ENCODE measurements at regions not wholly inside any gene's neighbourhood (a gene's known extent, or its start where the extent isn't known, plus 50 kb on each side); places are given as distances from the start of the nearest gene placed in this dataset.

DNA sequence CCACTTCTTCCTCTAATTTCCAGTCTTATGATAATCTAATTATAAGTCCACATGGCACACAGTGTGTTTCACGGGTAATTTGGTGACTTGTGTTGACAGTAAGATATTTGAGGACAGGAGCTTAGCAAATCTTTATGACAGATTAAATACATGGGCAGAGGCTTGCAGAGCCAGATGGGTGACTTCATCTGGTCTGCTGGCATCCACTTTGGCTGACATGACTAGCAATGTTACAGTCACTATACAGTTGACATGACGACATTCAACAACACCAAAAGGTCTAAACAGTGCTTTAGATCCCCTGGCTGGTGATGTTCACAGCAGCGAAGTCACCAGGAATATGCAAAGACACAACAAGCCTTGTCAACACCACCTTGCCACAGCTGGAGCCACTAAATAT is 147.2 kb downstream of the ETS2 start:
- TF ChIP-seq, protein P1, sequence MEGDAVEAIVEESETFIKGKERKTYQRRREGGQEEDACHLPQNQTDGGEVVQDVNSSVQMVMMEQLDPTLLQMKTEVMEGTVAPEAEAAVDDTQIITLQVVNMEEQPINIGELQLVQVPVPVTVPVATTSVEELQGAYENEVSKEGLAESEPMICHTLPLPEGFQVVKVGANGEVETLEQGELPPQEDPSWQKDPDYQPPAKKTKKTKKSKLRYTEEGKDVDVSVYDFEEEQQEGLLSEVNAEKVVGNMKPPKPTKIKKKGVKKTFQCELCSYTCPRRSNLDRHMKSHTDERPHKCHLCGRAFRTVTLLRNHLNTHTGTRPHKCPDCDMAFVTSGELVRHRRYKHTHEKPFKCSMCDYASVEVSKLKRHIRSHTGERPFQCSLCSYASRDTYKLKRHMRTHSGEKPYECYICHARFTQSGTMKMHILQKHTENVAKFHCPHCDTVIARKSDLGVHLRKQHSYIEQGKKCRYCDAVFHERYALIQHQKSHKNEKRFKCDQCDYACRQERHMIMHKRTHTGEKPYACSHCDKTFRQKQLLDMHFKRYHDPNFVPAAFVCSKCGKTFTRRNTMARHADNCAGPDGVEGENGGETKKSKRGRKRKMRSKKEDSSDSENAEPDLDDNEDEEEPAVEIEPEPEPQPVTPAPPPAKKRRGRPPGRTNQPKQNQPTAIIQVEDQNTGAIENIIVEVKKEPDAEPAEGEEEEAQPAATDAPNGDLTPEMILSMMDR (IDR thresholded peaks at IDR 0.05): no peak
- no peak for TF ChIP-seq POLR2A (IDR thresholded peaks at IDR 0.05)
- H3K4me1 ChIP-seq: no peaks in the 10 kb centered on the region
- H3K27ac ChIP-seq: no peak overlapping the region
- intact Hi-C loops (cut with DNase I; ENCODE audit: low total_unique reads): no loop called here
- no peaks in the 10 kb centered on the region for H3K36me3 ChIP-seq (ENCODE audit: low read depth, missing control alignments)
- no peak for DNase-seq
- no peaks in the 10 kb centered on the region for H3K27me3 ChIP-seq
- WGBS, 2 donors: 64 to 89% methylated on average over 3 of the region's 3 CpGs
- no peaks in the 10 kb centered on the region for H3K9me3 ChIP-seq
- H3K4me3 ChIP-seq: no peak overlapping the region

DNA sequence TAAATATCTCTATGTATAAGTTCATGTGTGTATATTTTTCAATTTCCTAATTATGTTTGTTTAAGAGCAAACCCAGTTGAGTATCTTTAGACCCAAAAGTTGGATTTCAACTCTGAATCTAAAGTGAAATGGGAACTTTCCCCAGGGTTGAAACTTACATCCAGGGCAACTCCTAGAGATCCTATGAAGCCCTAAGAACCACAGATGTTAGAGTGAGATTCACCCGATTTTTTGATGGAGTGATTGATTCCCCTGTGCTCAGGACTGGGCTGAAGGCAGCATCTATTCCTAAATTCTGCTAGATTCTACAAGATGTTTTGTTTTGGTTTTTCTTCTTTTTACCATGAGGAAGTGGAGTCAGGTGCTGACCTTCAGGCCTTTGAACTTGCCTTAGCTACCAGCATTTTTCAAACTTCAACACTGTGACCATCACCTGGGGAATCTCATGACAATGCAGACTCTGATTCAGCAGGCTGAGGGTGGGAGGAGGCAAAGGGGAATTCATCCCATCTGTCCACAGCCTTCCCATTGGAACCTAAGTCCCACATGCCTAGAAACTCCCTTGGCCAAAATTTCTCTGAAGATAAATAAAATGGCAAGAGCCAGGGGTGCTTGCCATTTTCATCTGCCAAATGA is 145.5 kb downstream of the ETS2 start:
- Histone ChIP-seq H3K27ac (no peak overlapping the region), H3K36me3 (ENCODE audit: low read depth, missing control alignments) (no peaks in the 10 kb centered on the region), H3K27me3 (no peaks in the 10 kb centered on the region), H3K9me3 (no peaks in the 10 kb centered on the region), H3K4me1 (no peaks in the 10 kb centered on the region), H3K4me3 (no peak overlapping the region)
- TF ChIP-seq POLR2A (IDR thresholded peaks at IDR 0.05): no peak
- TF ChIP-seq, protein P1 (IDR thresholded peaks at IDR 0.05): no peak
- no peak for DNase-seq
- intact Hi-C loops (cut with DNase I; ENCODE audit: low total_unique reads): no loop called here
- 80 to 91% methylated on average over 1 of the region's 1 CpG for WGBS, 2 donors

- no peak for DNase-seq
- no peaks in the 10 kb centered on the region for H3K36me3 ChIP-seq (ENCODE audit: low read depth, missing control alignments)
- H3K27ac ChIP-seq: no peak overlapping the region
- WGBS, 2 donors: 64 to 70% methylated on average over 4 of the region's 4 CpGs
- H3K4me3 ChIP-seq: no peak overlapping the region
- H3K9me3 ChIP-seq: no peaks in the 10 kb centered on the region
- TF ChIP-seq POLR2A (IDR thresholded peaks at IDR 0.05): no peak
- TF ChIP-seq, protein P1 (IDR thresholded peaks at IDR 0.05): no peak
- H3K27me3 ChIP-seq: no peaks in the 10 kb centered on the region
- H3K4me1 ChIP-seq: no peaks in the 10 kb centered on the region
- intact Hi-C loops (cut with DNase I; ENCODE audit: low total_unique reads): no loop called here
Measured at GRCh38 chr21:38950435-38951094, 144.8 kb downstream of the ETS2 start.

DNA sequence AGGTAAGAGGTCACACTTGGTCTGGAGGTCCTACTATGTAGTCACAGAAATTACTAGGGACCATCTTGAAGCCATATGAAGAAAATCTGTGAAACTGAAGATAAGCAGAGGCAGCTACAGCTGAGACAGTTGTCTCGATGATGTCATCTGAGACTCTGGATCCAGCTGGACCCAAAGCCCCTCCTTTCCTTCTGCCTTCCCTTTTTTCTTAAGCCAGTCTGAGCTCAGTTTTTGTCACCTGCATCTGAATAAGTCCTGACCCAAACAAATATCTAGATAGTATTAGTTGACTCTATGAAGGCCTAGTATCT is 143.3 kb downstream of the ETS2 start:
- H3K27ac ChIP-seq: no peak overlapping the region
- no peaks in the 10 kb centered on the region for H3K4me1 ChIP-seq
- no peaks in the 10 kb centered on the region for H3K36me3 ChIP-seq (ENCODE audit: low read depth, missing control alignments)
- WGBS, 2 donors: 92 to 93% methylated on average over 1 of the region's 1 CpG
- H3K4me3 ChIP-seq: no peak overlapping the region
- TF ChIP-seq POLR2A (IDR thresholded peaks at IDR 0.05): no peak
- TF ChIP-seq, protein P1 (IDR thresholded peaks at IDR 0.05): no peak
- no peaks in the 10 kb centered on the region for H3K27me3 ChIP-seq
- H3K9me3 ChIP-seq: no peaks in the 10 kb centered on the region
- no peak for DNase-seq
- intact Hi-C loops (cut with DNase I; ENCODE audit: low total_unique reads): no loop called here
